Activated T-helper 2 cell treated with anti-CD3 and anti-CD28 coated beads, Interferon-gamma antibody, Interleukin-2, Interleukin-4, amounts not matched to agents 10 μg/mL and 5 μg/mL and 100 μg/mL, durations not matched to agents 14 hours and 24 hours and 36 hours (primary cell): ENCODE measurements at regions not wholly inside any gene's neighbourhood (a gene's known extent, or its start where the extent isn't known, plus 50 kb on each side); places are given as distances from the start of the nearest gene placed in this dataset.

Source experiments
- DNase-seq: peaks from one replicate; pipeline ENCODE4 v3.0.0; 2021; ENCODE audit warnings: low spot score
- H3K27ac Mint-ChIP-seq: one replicate; pipeline ENCODE4 v1.8.0; 2021; ENCODE audit warnings: mixed read lengths
- H3K27me3 Mint-ChIP-seq: one replicate; pipeline ENCODE4 v1.8.0; 2021; ENCODE audit warnings: low read depth, mixed read lengths
- H3K36me3 Mint-ChIP-seq: one replicate; pipeline ENCODE4 v1.8.0; 2021; ENCODE audit warnings: low read depth, mixed read lengths
- H3K4me1 Mint-ChIP-seq: one replicate; pipeline ENCODE4 v1.8.0; 2021; ENCODE audit warnings: low read depth, mixed read lengths
- H3K4me3 Mint-ChIP-seq: one replicate; pipeline ENCODE4 v1.8.0; 2021; ENCODE audit warnings: low read depth, mild to moderate bottlenecking, moderate library complexity, mixed read lengths
- H3K9me3 Mint-ChIP-seq: one replicate; pipeline ENCODE4 v1.8.0; 2021; ENCODE audit warnings: mixed read lengths
- intact Hi-C: fragments of 100-400 bp; cut with micrococcal nuclease; formaldehyde crosslinking; loops from one replicate; pipeline ENCODE4 v1.15.1; 2023

DNA sequence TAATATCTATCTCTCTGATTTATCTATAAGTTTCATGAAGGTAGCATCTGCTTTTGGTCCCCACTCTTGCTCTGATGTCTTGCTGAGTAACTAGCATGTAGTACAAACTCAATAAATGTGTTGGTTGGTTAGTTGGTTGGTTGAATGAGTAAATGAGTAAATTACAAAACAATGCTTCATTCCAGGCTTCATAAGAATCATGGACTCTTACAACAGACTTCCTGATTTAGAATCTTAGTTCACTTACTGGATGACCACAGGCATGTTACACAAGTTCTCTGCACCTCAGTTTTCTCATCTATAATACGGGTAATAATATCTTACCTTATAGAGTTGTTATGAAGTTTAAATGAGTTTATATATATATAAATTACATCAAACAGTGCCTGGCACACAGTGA lies 98.6 kb downstream of the ZNF281 start:
- Mint-ChIP-seq H3K27ac (no peak overlapping the region), H3K27me3 (peaks cover 29% of the 10 kb centered on the region), H3K9me3 (no peaks in the 10 kb centered on the region), H3K4me3 (no peak overlapping the region), H3K36me3 (no peaks in the 10 kb centered on the region), H3K4me1 (peaks cover 6% of the 10 kb centered on the region)
- intact Hi-C loops, result no loop called here
- DNase-seq, result no peak

DNA sequence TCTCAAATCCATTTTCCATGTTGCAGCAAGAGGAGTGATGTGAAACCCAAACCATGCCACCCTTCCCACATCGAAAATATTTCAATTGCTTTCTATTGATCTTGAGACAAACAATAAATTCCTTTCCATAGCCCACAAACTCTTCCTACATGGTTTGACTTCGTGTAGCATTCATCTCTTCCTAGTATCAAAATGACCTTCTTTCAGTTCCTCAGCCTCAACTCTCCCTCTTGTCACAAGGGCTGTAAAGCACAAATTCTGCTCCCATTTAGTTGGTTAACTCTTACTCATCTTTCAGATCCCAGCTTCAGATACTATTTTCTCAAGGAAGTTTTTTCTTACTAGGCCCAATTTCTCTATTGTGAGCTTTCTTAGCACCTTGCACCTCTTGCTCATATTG lies 99.0 kb downstream of the ZNF281 start:
- DNase-seq, result no peak
- Mint-ChIP-seq H3K9me3 (no peaks in the 10 kb centered on the region), H3K27ac (no peak overlapping the region), H3K4me3 (no peak overlapping the region), H3K36me3 (no peaks in the 10 kb centered on the region), H3K4me1 (peaks cover 10% of the 10 kb centered on the region), H3K27me3 (peaks cover 30% of the 10 kb centered on the region)
- intact Hi-C loops, result no loop called here

DNA sequence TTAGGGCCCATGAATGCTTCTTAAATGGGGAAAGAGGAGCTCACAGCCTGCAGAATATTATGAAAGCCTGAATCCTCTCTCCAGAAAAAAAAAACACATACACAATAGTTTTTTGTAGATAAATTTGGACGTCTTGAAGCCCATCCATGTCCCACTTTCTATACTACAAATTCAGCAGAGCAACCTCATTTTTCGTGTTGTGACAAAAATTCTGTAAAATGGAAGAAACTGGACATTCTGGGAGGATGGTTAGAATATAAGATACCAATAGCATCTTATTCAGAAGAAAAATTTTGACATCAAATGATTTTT lies 102.1 kb downstream of the ZNF281 start:
- Mint-ChIP-seq H3K4me3 (no peak overlapping the region), H3K27me3 (peaks cover 37% of the 10 kb centered on the region), H3K9me3 (no peaks in the 10 kb centered on the region), H3K4me1 (peaks cover 19% of the 10 kb centered on the region), H3K36me3 (no peaks in the 10 kb centered on the region), H3K27ac (no peak overlapping the region)
- DNase-seq, result no peak
- intact Hi-C loops, result loop anchor here (2.0 to 5.0 kb wide), 3 partner anchors 45 to 169 kb away; no protein-coding TSS in a partner anchor

DNA sequence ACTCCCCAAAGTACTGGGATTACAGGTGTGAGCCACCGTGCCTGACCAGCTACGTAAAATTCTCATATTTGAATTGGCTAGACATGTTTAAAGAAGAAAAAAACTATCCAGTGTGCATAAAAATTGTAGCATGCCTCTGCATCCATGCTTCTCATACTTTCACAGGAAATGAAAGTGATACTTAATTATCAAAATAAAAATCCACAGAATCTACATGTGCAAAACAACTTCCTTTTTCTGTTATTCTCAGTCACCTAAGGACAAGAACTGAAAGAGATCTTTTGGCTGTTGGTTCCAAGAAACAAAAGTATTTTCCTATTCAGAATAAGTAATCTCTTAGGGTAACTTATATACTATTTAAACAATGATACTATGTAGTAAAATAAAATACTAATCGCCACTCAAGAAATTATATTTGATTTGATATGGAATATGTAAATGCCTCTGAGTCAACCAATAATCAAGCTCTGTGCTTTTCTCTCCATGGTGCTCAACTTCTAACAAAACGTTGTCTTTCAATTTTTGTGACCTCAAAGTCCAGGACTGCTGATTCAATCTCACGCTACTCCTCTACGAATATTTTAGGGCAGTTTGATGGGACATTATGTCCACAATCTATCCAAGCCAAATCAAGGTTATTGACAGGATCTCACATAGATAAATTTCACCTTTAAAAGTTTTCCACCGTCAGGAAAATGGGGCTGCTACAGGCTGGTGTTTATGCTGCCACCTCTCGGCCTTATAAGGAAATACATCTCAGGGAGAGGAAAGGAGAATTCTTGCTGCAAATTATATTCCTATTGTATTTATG lies 102.7 kb downstream of the ZNF281 start:
- intact Hi-C loops, result loop anchor here (2.0 to 5.0 kb wide), 3 partner anchors 46 to 168 kb away; no protein-coding TSS in a partner anchor
- H3K4me3 Mint-ChIP-seq, result peak overlapping the region; percentile 20
- H3K4me1 Mint-ChIP-seq, result peaks cover 22% of the 10 kb centered on the region
- H3K36me3 Mint-ChIP-seq, result no peaks in the 10 kb centered on the region
- H3K9me3 Mint-ChIP-seq, result no peaks in the 10 kb centered on the region
- DNase-seq, result peak; percentile 10
- no peak overlapping the region for H3K27ac Mint-ChIP-seq
- H3K27me3 Mint-ChIP-seq, result peaks cover 36% of the 10 kb centered on the region

DNA sequence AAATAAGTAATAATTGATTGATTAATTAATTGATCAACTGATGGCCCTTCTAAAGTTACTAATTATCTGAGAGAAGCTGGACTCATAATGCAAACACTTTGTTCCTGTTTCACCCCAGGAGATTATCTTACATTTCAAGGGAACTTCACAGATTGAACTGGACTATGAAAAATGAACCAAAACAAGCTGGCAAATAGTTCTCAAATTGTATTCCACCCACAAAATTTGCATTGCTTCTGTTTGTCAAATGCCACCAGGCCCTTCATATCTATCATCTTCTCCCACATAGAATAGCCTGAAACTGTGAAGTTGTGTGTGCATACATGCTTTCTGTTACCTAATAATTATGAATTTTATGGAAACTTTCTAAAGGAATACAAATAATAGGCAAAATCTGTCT lies 104.0 kb downstream of the ZNF281 start:
- no peak overlapping the region for H3K27ac Mint-ChIP-seq
- no peaks in the 10 kb centered on the region for H3K9me3 Mint-ChIP-seq
- peaks cover 24% of the 10 kb centered on the region for H3K4me1 Mint-ChIP-seq
- intact Hi-C loops, result loop anchor here (2.0 to 5.0 kb wide), 3 partner anchors 47 to 167 kb away; no protein-coding TSS in a partner anchor
- no peak overlapping the region for H3K4me3 Mint-ChIP-seq
- DNase-seq, result no peak
- H3K36me3 Mint-ChIP-seq, result no peaks in the 10 kb centered on the region
- H3K27me3 Mint-ChIP-seq, result peaks cover 34% of the 10 kb centered on the region

DNA sequence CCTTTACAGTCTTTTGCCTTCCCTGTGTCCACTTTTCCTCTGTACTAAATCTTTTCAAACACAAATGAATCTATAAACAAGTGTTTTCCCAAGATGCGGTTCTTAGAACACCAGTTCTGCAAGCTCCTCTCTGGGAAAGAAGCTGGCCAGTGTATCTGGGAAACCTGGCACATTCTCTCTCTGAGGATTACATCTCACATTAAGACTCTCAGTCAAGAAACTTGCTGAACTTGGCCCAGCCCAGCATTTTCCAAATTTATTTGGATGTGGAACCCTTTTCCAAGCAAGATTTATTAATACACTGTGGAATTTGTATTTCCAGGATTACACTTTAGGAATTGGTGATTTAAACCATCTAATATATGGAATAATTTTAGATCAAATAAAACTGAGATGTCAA lies 105.7 kb downstream of the ZNF281 start:
- Mint-ChIP-seq H3K4me3 (no peak overlapping the region), H3K27ac (no peak overlapping the region), H3K9me3 (no peaks in the 10 kb centered on the region), H3K4me1 (peaks cover 24% of the 10 kb centered on the region), H3K27me3 (peaks cover 42% of the 10 kb centered on the region), H3K36me3 (no peaks in the 10 kb centered on the region)
- intact Hi-C loops, result loop anchor here (5.0 kb wide), 1 partner anchor 168 kb away; no protein-coding TSS in a partner anchor
- DNase-seq, result no peak

DNA sequence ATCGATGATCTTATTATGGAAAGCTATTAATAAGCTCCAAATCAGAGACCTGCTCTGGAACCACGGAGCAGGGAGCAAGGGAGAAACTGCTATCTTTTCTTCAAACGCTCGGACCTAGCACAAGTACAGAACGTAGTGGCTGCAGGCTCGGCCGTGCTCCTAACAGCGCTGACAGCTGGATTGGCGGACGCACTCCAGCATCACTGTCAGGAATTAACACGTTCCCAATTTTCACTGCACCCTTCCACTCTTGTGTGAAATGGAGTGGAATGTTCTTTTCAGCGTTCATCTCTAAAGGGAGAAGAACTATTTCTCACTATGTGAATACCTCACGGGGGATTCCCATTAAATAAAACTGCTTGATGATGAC lies 106.9 kb downstream of the ZNF281 start:
- Mint-ChIP-seq H3K27ac (no peak overlapping the region), H3K4me1 (peaks cover 24% of the 10 kb centered on the region), H3K27me3 (peaks cover 49% of the 10 kb centered on the region), H3K4me3 (peak overlapping the region; percentile 77), H3K36me3 (no peaks in the 10 kb centered on the region), H3K9me3 (no peaks in the 10 kb centered on the region)
- no peak for DNase-seq
- intact Hi-C loops, result loop anchor here (2.0 to 5.0 kb wide), 2 partner anchors 169 to 186 kb away; no protein-coding TSS in a partner anchor

DNA sequence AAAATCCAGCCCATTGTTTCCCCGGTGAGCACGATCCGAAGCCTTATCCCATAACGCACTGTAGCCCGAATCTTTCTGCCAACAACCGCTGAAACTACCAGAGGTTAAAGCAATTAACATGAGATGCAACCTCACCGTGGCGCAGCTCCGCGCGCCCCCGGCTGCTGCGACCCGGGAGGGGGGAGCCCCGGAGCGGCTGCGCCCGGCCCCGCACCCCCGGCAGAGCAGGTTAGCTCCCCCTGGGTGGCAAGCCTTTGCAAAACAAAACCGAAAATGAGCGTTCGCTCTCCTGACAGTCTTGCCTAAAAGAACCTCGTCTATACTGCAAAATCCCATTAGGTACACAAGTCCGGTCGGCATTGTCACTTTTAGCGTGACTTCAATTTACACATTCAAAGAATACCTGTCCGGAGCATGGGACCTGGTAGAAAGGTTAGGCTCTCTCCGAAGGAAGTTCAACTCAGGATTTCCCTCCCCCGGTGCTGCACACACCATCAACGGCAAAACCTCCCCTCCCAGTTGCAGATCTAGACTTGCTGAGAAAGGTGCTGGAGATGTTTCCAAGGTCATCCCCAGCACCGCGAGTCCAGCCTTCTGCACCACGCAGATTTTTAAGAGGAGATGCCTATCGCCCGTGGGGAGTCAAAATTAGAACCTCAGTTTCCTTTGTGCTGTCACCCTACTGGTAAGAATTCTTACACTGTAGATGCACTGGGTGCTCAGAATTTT lies 107.5 kb downstream of the ZNF281 start:
- Mint-ChIP-seq H3K4me1 (peaks cover 23% of the 10 kb centered on the region), H3K27me3 (peaks cover 54% of the 10 kb centered on the region), H3K9me3 (no peaks in the 10 kb centered on the region), H3K4me3 (peak overlapping the region; percentile 77), H3K36me3 (no peaks in the 10 kb centered on the region), H3K27ac (no peak overlapping the region)
- DNase-seq, result peak; percentile 52
- intact Hi-C loops, result loop anchor here (2.0 to 5.0 kb wide), 2 partner anchors 170 to 186 kb away; no protein-coding TSS in a partner anchor

DNA sequence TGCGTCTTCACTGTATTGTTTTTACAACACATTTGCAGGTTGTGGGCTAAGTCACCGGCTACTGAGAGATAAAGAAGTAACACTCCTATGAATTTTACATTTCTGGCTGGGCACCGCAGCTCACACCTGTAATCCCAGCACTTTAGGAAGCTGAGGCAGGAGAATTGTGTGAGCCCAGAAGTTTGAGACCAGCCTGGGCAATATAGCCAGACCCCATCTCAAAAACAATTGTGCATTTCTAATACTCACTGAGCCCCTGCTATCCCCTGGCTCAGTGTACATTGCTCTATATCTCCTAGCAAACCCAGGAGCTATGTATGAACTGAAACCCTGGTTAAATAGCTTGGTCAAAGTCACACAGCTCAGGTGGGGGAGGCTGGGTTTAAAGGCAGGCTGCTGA lies 108.7 kb downstream of the ZNF281 start:
- DNase-seq, result no peak
- no peak overlapping the region for H3K4me3 Mint-ChIP-seq
- intact Hi-C loops, result loop anchor here (5.0 kb wide), 1 partner anchor 171 kb away; no protein-coding TSS in a partner anchor
- H3K27me3 Mint-ChIP-seq, result peaks cover 56% of the 10 kb centered on the region
- no peaks in the 10 kb centered on the region for H3K36me3 Mint-ChIP-seq
- no peaks in the 10 kb centered on the region for H3K9me3 Mint-ChIP-seq
- peaks cover 18% of the 10 kb centered on the region for H3K4me1 Mint-ChIP-seq
- no peak overlapping the region for H3K27ac Mint-ChIP-seq

DNA sequence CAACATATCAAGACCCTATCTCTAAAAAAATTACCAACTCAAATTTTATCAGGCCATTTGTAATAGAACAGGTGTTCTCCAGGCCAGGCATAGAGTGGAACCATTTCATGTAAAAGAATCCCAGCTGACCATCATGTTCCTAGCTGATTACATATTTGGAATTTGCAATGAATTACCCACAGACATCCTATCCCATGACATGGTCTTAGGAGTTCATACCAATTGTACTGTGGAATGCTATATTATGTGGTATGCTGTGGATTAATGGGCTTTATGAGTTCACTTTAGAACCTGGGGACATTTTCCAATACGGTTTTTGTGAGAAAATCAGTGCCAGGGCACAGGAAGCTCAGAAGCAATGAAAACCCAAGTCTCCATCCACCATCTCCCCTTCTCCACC lies 110.3 kb downstream of the ZNF281 start:
- Mint-ChIP-seq H3K36me3 (no peaks in the 10 kb centered on the region), H3K27me3 (peaks cover 50% of the 10 kb centered on the region), H3K4me3 (no peak overlapping the region), H3K27ac (no peak overlapping the region), H3K9me3 (no peaks in the 10 kb centered on the region), H3K4me1 (peaks cover 11% of the 10 kb centered on the region)
- DNase-seq, result no peak
- intact Hi-C loops, result no loop called here

DNA sequence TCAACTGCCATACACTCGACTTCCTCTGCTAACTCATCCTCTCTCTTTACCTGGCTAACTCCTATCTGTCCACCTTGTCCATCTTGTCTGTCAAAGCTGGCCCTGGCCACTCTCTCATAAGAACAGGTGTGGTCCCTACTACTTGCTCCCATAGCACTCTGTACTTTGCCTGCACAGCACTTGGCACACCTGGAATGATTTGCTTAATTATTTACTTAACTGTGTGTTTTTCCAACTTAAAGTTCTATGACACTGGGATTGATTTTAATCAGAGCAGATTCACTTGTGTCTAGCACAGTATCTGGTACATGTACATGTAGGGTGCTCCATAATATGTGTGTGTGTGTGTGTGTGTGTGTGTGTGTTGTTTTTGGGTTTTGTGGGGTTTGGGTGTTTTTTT lies 111.6 kb downstream of the ZNF281 start:
- Mint-ChIP-seq H3K4me1 (peaks cover 11% of the 10 kb centered on the region), H3K4me3 (no peak overlapping the region), H3K36me3 (no peaks in the 10 kb centered on the region), H3K27ac (no peak overlapping the region), H3K9me3 (no peaks in the 10 kb centered on the region), H3K27me3 (peaks cover 41% of the 10 kb centered on the region)
- no peak for DNase-seq
- intact Hi-C loops, result no loop called here

DNA sequence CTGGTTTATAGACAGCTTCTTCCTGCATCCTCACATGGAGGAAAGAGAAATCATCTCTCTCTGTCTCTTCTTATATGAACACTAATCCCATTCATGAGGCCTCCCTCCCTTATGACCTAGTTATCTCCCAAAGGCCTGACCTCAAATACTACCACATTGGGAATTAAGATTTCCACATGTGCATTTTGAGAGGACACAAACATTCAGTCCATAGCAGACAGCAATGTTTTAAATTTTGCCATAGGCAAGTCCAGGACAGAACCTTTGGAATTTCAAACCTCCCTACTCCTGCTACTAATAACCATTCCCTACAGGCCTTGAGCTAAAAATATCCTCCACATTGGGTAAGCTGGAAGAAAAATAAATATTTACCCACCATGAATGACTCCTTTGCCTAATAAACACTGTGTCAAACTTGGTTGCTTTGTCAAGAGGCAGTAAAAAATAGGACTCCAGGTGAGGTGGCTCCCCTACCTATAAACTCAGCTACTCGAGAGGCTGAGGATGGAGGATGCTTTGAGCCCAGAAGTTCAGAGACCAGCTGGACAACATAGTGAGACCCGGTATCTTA lies 113.7 kb downstream of the ZNF281 start:
- intact Hi-C loops, result no loop called here
- Mint-ChIP-seq H3K27ac (no peak overlapping the region), H3K36me3 (no peaks in the 10 kb centered on the region), H3K4me3 (no peak overlapping the region), H3K4me1 (peaks cover 3% of the 10 kb centered on the region), H3K9me3 (no peaks in the 10 kb centered on the region), H3K27me3 (peaks cover 40% of the 10 kb centered on the region)
- no peak for DNase-seq

DNA sequence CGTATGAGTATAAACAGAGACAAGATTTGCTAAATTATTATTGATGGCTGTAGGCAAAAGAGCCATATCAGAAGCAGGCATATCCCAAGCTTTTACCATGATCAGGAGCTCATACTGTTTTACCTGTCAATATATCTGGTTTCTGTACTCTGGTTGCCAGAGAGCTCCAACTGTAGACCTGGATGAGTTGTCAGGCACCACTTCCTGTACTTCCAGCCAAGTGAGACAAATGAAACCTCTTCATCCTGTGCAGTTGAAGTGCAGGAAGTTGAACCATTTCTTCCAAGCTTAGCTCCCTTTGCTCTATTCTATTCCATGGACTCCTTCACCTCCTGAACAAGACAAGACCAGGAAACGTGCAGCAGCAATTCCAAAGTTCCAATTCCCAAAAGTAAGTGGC lies 115.6 kb downstream of the ZNF281 start:
- H3K36me3 Mint-ChIP-seq, result no peaks in the 10 kb centered on the region
- peaks cover 34% of the 10 kb centered on the region for H3K27me3 Mint-ChIP-seq
- no peak for DNase-seq
- no peak overlapping the region for H3K27ac Mint-ChIP-seq
- intact Hi-C loops, result no loop called here
- peaks cover 3% of the 10 kb centered on the region for H3K4me1 Mint-ChIP-seq
- H3K9me3 Mint-ChIP-seq, result no peaks in the 10 kb centered on the region
- no peak overlapping the region for H3K4me3 Mint-ChIP-seq
